ENCODE measurements at regions not wholly inside any gene's neighbourhood (a gene's known extent, or its start where the extent isn't known, plus 50 kb on each side); places are given as distances from the start of the nearest gene placed in this dataset.

- Histone ChIP-seq H3K27ac (peak overlapping the region in 2 of 8 donors; percentile 23 to 28), H3K9me3 (peaks cover 0 to 7% (median 0%) of the 10 kb centered on the region in 8 donors), H3K36me3 (no peaks in the 10 kb centered on the region), H3K4me1 (no peaks in the 10 kb centered on the region), H3K4me3 (no peak overlapping the region), H3K27me3 (replicated peaks in 1 of 7) (no peaks in the 10 kb centered on the region)
- intact Hi-C loops (cut with DNase I; ENCODE audit: low total_unique reads) = no loop called here
- TF ChIP-seq POLR2A (IDR thresholded peaks at IDR 0.05) (no peak), POLR2AphosphoS5 (IDR thresholded peaks at IDR 0.05) (no peak), CTCF (IDR thresholded peaks at IDR 0.05 in 8 of 11, conservative IDR thresholded peaks at IDR 0.05 in 3 of 11) (no peak)
- DNase-seq = no peak
- WGBS, 5 donors = 54 to 87% (median 71%) methylated on average over 2 of the region's 2 CpGs
Observed at GRCh38 chr4:104615926-104616325, 121.2 kb upstream of the CXXC4 start.

- H3K4me1 ChIP-seq = no peaks in the 10 kb centered on the region
- intact Hi-C loops (cut with DNase I; ENCODE audit: low total_unique reads) = no loop called here
- H3K36me3 ChIP-seq = no peaks in the 10 kb centered on the region
- 60 to 66% (median 64%) methylated on average over 6 of the region's 6 CpGs for WGBS, 5 donors
- H3K27ac ChIP-seq = peak overlapping the region in 4 of 8 donors; percentile 12 to 28 (median 20)
- H3K9me3 ChIP-seq = peaks cover 0 to 12% (median 0%) of the 10 kb centered on the region in 8 donors
- no peaks in the 10 kb centered on the region for H3K27me3 ChIP-seq (replicated peaks in 1 of 7)
- no peak for TF ChIP-seq POLR2A (IDR thresholded peaks at IDR 0.05)
- peak in 1 of 3 donors; percentile 8 for TF ChIP-seq POLR2AphosphoS5 (IDR thresholded peaks at IDR 0.05)
- no peak for DNase-seq
- no peak overlapping the region for H3K4me3 ChIP-seq
Observed at GRCh38 chr4:104616401-104616820, 121.7 kb upstream of the CXXC4 start.

- H3K4me3 ChIP-seq = no peak overlapping the region
- TF ChIP-seq POLR2A (IDR thresholded peaks at IDR 0.05) = no peak
- H3K9me3 ChIP-seq = peaks cover 0 to 6% (median 0%) of the 10 kb centered on the region in 8 donors
- no peaks in the 10 kb centered on the region for H3K36me3 ChIP-seq
- DNase-seq = no peak
- H3K27ac ChIP-seq = no peak overlapping the region
- H3K27me3 ChIP-seq (replicated peaks in 1 of 7) = no peaks in the 10 kb centered on the region
- no peaks in the 10 kb centered on the region for H3K4me1 ChIP-seq
- intact Hi-C loops (cut with DNase I; ENCODE audit: low total_unique reads) = no loop called here
- 70 to 94% (median 91%) methylated on average over 1 of the region's 1 CpG for WGBS, 5 donors
Observed at GRCh38 chr4:104625706-104626105, 131.0 kb upstream of the CXXC4 start.

GRCh38 chr4:104629601-104630000, 134.9 kb upstream of the CXXC4 start:
- H3K4me1 ChIP-seq = no peaks in the 10 kb centered on the region
- no peaks in the 10 kb centered on the region for H3K9me3 ChIP-seq
- TF ChIP-seq POLR2A (IDR thresholded peaks at IDR 0.05) (no peak), POLR2AphosphoS5 (IDR thresholded peaks at IDR 0.05) (no peak), CTCF (IDR thresholded peaks at IDR 0.05 in 8 of 11, conservative IDR thresholded peaks at IDR 0.05 in 3 of 11) (no peak)
- 65 to 81% (median 78%) methylated on average over 1 of the region's 1 CpG for WGBS, 5 donors
- no peak overlapping the region for H3K4me3 ChIP-seq
- DNase-seq = no peak
- H3K27ac ChIP-seq = no peak overlapping the region
- no peaks in the 10 kb centered on the region for H3K27me3 ChIP-seq (replicated peaks in 1 of 7)
- intact Hi-C loops (cut with DNase I; ENCODE audit: low total_unique reads) = no loop called here
- H3K36me3 ChIP-seq = no peaks in the 10 kb centered on the region

GRCh38 chr4:104630272-104630671, 135.6 kb upstream of the CXXC4 start:
- whole genome bisulfite sequencing, 5 donors = 72 to 89% (median 85%) methylated on average over 1 of the region's 1 CpG
- H3K27ac ChIP-seq = no peak overlapping the region

More at GRCh38 chr4:104630272-104630671, 135.6 kb upstream of the CXXC4 start:
- Histone ChIP-seq H3K9me3 (no peaks in the 10 kb centered on the region), H3K4me3 (no peak overlapping the region), H3K27me3 (replicated peaks in 1 of 7) (no peaks in the 10 kb centered on the region), H3K36me3 (no peaks in the 10 kb centered on the region), H3K4me1 (no peaks in the 10 kb centered on the region)
- TF ChIP-seq POLR2AphosphoS5 (IDR thresholded peaks at IDR 0.05) (no peak), CTCF (IDR thresholded peaks at IDR 0.05 in 8 of 11, conservative IDR thresholded peaks at IDR 0.05 in 3 of 11) (no peak), POLR2A (IDR thresholded peaks at IDR 0.05) (no peak)
- DNase-seq = no peak
- intact Hi-C loops (cut with DNase I; ENCODE audit: low total_unique reads) = no loop called here
